GM21381 (cell line): ENCODE measurements at regions not wholly inside any gene's neighbourhood (a gene's known extent, or its start where the extent isn't known, plus 50 kb on each side); places are given as distances from the start of the nearest gene placed in this dataset.
"Not testable (repeated sequence)": the region's sequence is repeated elsewhere in the genome, so short reads cannot be mapped to it uniquely, and the experiment has no call there.

ENCODE experiments used
- ATAC-seq: cut with Tn5 transposase; IDR thresholded peaks from one replicate; pipeline ENCODE4 v1.9.1; 2021; ENCODE audit warnings: mild to moderate bottlenecking, moderate library complexity; ENCODE audit not compliant: unreplicated experiment

- ATAC-seq, result no peak
Observed at GRCh38 chr16:55059146-55059545, 128.5 kb downstream of the IRX5 start.

GRCh38 chr16:55061126-55061525, 130.5 kb downstream of the IRX5 start:
- no peak for ATAC-seq

- no peak for ATAC-seq
Observed at GRCh38 chr16:55062442-55062841, 131.8 kb downstream of the IRX5 start.

- no peak for ATAC-seq
Observed at GRCh38 chr16:55072976-55073375, 142.3 kb downstream of the IRX5 start.

- ATAC-seq, result no peak
Observed at GRCh38 chr16:55073830-55074229, 143.2 kb downstream of the IRX5 start.

GRCh38 chr16:55075208-55075607, 144.5 kb downstream of the IRX5 start:
- not testable (repeated sequence) for ATAC-seq

GRCh38 chr16:55076053-55076452, 145.4 kb downstream of the IRX5 start:
- no peak for ATAC-seq

- no peak for ATAC-seq
Observed at GRCh38 chr16:55077266-55077665, 146.6 kb downstream of the IRX5 start.

GRCh38 chr16:55078153-55078552, 147.5 kb downstream of the IRX5 start:
- ATAC-seq, result no peak

- no peak for ATAC-seq
Observed at GRCh38 chr16:55078699-55079410, 148.2 kb downstream of the IRX5 start.

GRCh38 chr16:55081622-55082590, 151.2 kb downstream of the IRX5 start:
- no peak for ATAC-seq

GRCh38 chr16:55082591-55082976, 151.9 kb downstream of the IRX5 start:
- ATAC-seq, result no peak

GRCh38 chr16:55083052-55083451, 152.4 kb downstream of the IRX5 start:
- no peak for ATAC-seq

GRCh38 chr16:55088098-55088497, 157.4 kb downstream of the IRX5 start:
- ATAC-seq, result no peak

GRCh38 chr16:55089600-55089999, 158.9 kb downstream of the IRX5 start:
- ATAC-seq, result no peak

- no peak for ATAC-seq
Observed at GRCh38 chr16:55091213-55091870, 160.7 kb downstream of the IRX5 start.

- ATAC-seq, result no peak
Observed at GRCh38 chr16:55091871-55092230, 161.2 kb downstream of the IRX5 start.

GRCh38 chr16:55100100-55100499, 169.4 kb downstream of the IRX5 start:
- no peak for ATAC-seq

GRCh38 chr16:55101026-55101425, 170.4 kb downstream of the IRX5 start:
- ATAC-seq, result no peak

- ATAC-seq, result no peak
Observed at GRCh38 chr16:55102077-55102476, 171.4 kb downstream of the IRX5 start.

- ATAC-seq, result no peak
Observed at GRCh38 chr16:55102531-55102930, 171.9 kb downstream of the IRX5 start.

- no peak for ATAC-seq
Observed at GRCh38 chr16:55107851-55108250, 177.2 kb downstream of the IRX5 start.
